ENCODE measurements at regions not wholly inside any gene's neighbourhood (a gene's known extent, or its start where the extent isn't known, plus 50 kb on each side); places are given as distances from the start of the nearest gene placed in this dataset.

DNA sequence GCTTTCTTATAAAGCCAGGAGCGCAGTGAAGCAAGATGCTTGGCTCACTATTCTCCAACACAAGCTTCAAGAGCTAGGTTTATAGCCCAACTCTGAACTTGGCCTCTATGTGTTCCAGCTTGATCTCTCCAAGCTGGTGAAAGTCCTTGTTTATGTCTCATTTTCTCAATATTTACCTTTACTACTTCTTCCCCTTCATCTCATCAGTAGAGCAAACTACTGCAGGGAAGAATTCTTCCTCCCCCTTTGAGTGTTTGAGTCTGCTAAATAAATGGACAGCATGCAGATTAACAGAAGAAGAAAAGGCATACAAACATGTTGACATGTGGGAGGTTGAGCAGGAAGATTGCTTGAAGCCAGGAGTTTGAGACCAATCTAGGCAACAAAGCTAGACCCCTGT lies 460.7 kb downstream of the ZNF608 start:
- DNase-seq (ENCODE audit: low spot score) (no peak), ATAC-seq (ENCODE audit: low FRiP score) (no peak)
- no peak for TF ChIP-seq CTCF (IDR thresholded peaks at IDR 0.05)

DNA sequence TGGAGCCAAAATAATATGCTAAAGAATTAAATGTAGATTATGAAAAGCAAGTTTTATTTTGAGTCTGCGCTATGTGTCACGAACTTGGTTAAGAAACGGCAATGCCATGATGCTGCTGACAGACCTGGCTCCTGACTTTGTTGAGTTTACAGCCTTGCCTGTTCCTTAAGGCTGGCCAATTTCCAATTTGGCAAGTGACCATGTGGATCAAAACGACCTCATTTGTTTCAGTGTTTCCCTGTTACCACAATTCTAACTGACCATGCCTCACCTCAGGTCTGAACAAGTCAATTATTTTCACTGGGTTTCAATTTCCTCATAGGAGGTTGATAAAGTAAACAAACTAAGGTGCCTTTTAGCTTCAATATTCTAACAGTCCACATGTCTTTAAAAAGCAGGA lies 461.4 kb downstream of the ZNF608 start:
- no peak for ATAC-seq (ENCODE audit: low FRiP score)
- no peak for DNase-seq (ENCODE audit: low spot score)

DNA sequence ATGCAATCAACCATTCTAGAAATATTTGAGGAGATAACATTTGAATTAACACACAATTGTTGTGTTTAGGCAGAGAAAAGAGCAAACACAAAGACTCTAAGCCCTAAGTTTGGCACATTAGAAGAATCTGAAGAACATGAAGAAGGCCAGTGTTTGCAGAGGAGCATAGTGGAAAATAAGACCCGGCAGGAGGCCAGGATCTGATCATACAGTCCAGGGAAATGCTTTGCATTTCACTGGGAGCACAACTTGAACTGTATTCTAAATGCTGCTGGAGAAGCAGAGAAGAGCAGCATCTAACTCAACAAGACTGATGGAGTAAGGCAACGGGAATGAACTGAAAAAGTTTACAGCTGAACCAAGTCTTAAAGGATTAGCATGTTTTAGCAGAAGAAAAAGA lies 463.4 kb downstream of the ZNF608 start:
- ATAC-seq (ENCODE audit: low FRiP score) (no peak), DNase-seq (ENCODE audit: low spot score) (no peak)

More for the DNA sequence above, 461.4 kb downstream of the ZNF608 start:
- TF ChIP-seq CTCF (IDR thresholded peaks at IDR 0.05): no peak

DNA sequence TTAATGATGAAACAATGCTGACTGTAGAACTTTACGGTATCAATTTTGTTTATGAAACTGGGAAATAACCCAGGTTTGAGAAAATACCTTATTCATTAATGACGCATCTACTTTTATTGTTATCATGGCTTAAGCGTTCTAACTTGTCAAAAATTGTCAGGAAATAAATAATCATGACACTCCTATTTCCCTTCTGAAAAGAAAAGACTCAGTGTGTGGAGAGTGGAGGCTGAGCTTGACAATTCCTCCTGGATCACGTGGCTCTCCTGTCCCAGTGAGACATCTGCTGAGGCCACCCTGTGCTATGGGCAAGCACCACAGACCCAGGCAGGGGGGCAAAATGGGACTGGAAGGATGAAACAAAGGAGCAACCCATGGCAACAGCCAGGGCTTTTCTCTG lies 466.4 kb downstream of the ZNF608 start:
- ATAC-seq (ENCODE audit: low FRiP score) (no peak), DNase-seq (ENCODE audit: low spot score) (no peak)
- TF ChIP-seq CTCF (IDR thresholded peaks at IDR 0.05): no peak

More for the DNA sequence above, 463.4 kb downstream of the ZNF608 start:
- TF ChIP-seq CTCF (IDR thresholded peaks at IDR 0.05): no peak

DNA sequence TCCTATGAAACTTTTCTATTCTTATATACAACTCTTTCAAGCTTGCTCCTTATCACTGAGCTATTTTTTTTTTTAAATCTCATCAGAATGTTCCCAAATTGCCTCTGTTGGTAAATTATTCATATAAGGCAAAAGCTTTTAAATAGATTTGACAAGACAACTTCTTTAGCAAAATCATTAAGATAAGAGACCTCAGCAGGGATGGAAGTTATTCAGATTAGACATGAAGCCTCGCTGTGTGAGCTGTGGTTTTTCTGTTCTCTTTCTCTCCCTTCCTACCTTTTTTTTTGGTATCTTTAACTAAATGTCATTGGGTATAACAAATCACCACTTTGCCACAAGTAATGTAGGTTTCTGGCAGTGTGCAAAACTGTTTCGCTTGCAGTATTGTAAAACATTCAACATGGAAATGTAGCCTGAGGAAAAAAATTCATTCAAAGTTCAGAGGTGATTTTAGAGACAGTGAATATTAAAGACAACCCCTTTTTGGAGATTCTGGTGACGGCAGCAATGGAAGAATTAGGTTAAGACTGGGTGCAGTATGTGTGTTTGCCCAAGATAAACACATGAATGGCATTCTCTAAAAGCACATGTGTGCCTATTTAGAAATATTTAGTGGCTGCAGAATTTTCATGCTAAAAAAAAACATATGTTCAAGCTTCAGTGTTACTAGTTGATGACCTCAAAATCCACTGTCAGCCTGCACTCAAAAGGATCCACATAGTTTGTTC lies 467.1 kb downstream of the ZNF608 start:
- no peak for TF ChIP-seq CTCF (IDR thresholded peaks at IDR 0.05)
- ATAC-seq (ENCODE audit: low FRiP score): no peak

DNA sequence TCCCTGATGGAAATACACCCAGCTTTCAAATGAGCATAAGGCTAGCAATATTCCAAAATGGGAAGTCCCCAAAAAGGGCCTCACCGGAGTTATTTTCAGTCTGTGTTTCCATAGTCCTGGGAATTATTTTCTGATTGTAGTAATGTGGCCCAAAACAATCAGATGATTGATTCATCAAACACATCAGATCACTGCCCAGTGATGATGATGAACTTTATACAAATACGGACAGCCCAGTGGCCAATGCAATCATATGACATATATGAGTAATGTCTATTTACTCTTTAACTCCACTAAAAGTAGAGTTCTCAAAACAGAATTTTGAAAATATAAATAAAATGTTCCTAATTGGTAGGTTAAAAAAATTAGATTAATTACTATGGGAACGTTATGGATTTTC lies 467.8 kb downstream of the ZNF608 start:
- DNase-seq (ENCODE audit: low spot score): no peak
- TF ChIP-seq CTCF (IDR thresholded peaks at IDR 0.05): no peak
- no peak for ATAC-seq (ENCODE audit: low FRiP score)

More for the DNA sequence above, 467.1 kb downstream of the ZNF608 start:
- DNase-seq (ENCODE audit: low spot score): no peak

All from omental fat pad (tissue), 3 donors.